ENCODE measurements at regions not wholly inside any gene's neighbourhood (a gene's known extent, or its start where the extent isn't known, plus 50 kb on each side); places are given as distances from the start of the nearest gene placed in this dataset.

- no peak overlapping the region for H4K8ac ChIP-seq (ENCODE audit: extremely low read depth, insufficient read depth, low read length)
- H3K79me1 ChIP-seq (ENCODE audit: low read depth, low read length): no peaks in the 10 kb centered on the region
- H2BK15ac ChIP-seq (ENCODE audit: low read length): no peak overlapping the region
- H3K18ac ChIP-seq (ENCODE audit: extremely low read depth, low read length): no peak overlapping the region
- H3K56ac ChIP-seq (replicated peaks; ENCODE audit: insufficient read length, low read depth, low read length): no peak overlapping the region
- H2BK12ac ChIP-seq (ENCODE audit: low read depth, low read length): no peak overlapping the region
- no peak for FAIRE-seq
- no peak overlapping the region for H2AFZ ChIP-seq (ENCODE audit: low read length)
- H4K91ac ChIP-seq (replicated peaks; ENCODE audit: insufficient read length, low read length): no peak overlapping the region
- no peaks in the 10 kb centered on the region for H3K9me3 ChIP-seq (ENCODE audit: insufficient read depth in 2 of 2, low read depth in 1 of 2, low read length in 1 of 2)
- POLR2A ChIA-PET (ENCODE audit: partially characterized antibody): no interaction called here
- no peaks in the 10 kb centered on the region; a peak in 2 of 7 replicates for H3K4me1 ChIP-seq (replicated peaks in 1 of 4; ENCODE audit: control insufficient read depth in 3 of 4, insufficient read depth in 4 of 4, low read length in 3 of 4)
- DNase-seq (ENCODE audit: low read depth in 1 of 2, low spot score in 2 of 2): no peak
- no peaks in the 10 kb centered on the region for H3K27me3 ChIP-seq (replicated peaks in 1 of 4; ENCODE audit: control insufficient read depth in 3 of 4, extremely low read depth in 1 of 4, insufficient read depth in 3 of 4, low read length in 3 of 4)
- H3K4me2 ChIP-seq (ENCODE audit: insufficient read depth in 1 of 2, low read depth in 2 of 2, low read length in 2 of 2): no peak overlapping the region
- H4K20me1 ChIP-seq (replicated peaks in 1 of 2; ENCODE audit: control insufficient read depth in 1 of 2, insufficient read depth in 2 of 2, low read length in 2 of 2): no peaks in the 10 kb centered on the region
- H3K27ac ChIP-seq (ENCODE audit: low read depth, low read length): no peak overlapping the region
- no peak overlapping the region for H2BK5ac ChIP-seq (ENCODE audit: low read depth, low read length)
- no peak overlapping the region for H2BK20ac ChIP-seq (ENCODE audit: low read length)
- no peaks in the 10 kb centered on the region for H3K36me3 ChIP-seq (ENCODE audit: control insufficient read depth in 2 of 4, insufficient read depth in 4 of 4, low read length in 3 of 4)
- no peak overlapping the region for H2BK120ac ChIP-seq (replicated peaks; ENCODE audit: low read depth, low read length)
- no peak overlapping the region for H3K14ac ChIP-seq (ENCODE audit: insufficient read length)
- no peak overlapping the region for H2AK5ac ChIP-seq (ENCODE audit: low read depth, low read length)
- H3K79me2 ChIP-seq (ENCODE audit: control insufficient read depth in 1 of 2, insufficient read depth in 2 of 2, low read length in 2 of 2): no peaks in the 10 kb centered on the region
- no peak overlapping the region for H3K9ac ChIP-seq (replicated peaks in 1 of 4; ENCODE audit: extremely low read depth in 1 of 4, low read depth in 3 of 4, low read length in 3 of 4)
- H3K4me3 ChIP-seq (ENCODE audit: extremely low read depth in 1 of 4, insufficient read depth in 2 of 4, low read depth in 3 of 4, low read length in 4 of 4): no peak overlapping the region
- no peak overlapping the region for H3K23ac ChIP-seq (ENCODE audit: insufficient read length)
- H4K5ac ChIP-seq (ENCODE audit: insufficient read length, low read depth, low read length): no peak overlapping the region
- H3K4ac ChIP-seq (replicated peaks; ENCODE audit: insufficient read length, low read depth, low read length): no peak overlapping the region
- CTCF ChIA-PET (ENCODE audit: partially characterized antibody): no interaction called here
- WGBS, 2 experiments (ENCODE audit: extremely low coverage in 1 of 2, insufficient coverage in 1 of 2, insufficient read length in 1 of 2, insufficient replicate concordance in 2 of 2, low coverage in 1 of 2, low lambda C conversion rate in 2 of 2, missing lambda C conversion rate in 1 of 2): 100% methylated on average over 1 of the region's 1 CpG; no CpG with 5 or more reads in 1 of the 2 experiments
- H3K23me2 ChIP-seq (ENCODE audit: low read depth, low read length): no peaks in the 10 kb centered on the region
- no peak for TF ChIP-seq KDM5A (IDR thresholded peaks at IDR 0.05; ENCODE audit: low read length)
- TF ChIP-seq CEBPB (IDR thresholded peaks at IDR 0.05; ENCODE audit: low read depth, low read length): no peak
- TF ChIP-seq SRF (IDR thresholded peaks at IDR 0.05; ENCODE audit: low read depth, low read length): no peak
- TF ChIP-seq CHD1 (IDR thresholded peaks at IDR 0.05; ENCODE audit: low read depth, low read length): no peak
- TF ChIP-seq HDAC2 (IDR thresholded peaks at IDR 0.05; ENCODE audit: borderline replicate concordance in 1 of 2, low read depth in 2 of 2, low read length in 2 of 2): no peak
- no peak for TF ChIP-seq USF2 (IDR thresholded peaks at IDR 0.05; ENCODE audit: low read length)
- TF ChIP-seq GTF2F1 (IDR thresholded peaks at IDR 0.05; ENCODE audit: borderline replicate concordance, low read depth, low read length): no peak
- TF ChIP-seq CTCF (IDR thresholded peaks at IDR 0.05; ENCODE audit: control extremely low read depth in 1 of 3, insufficient read depth in 1 of 3, low read depth in 1 of 3, low read length in 3 of 3): no peak
- TF ChIP-seq POU5F1 (IDR thresholded peaks at IDR 0.05; ENCODE audit: low read depth, low read length): no peak
- no peak for TF ChIP-seq CHD2 (IDR thresholded peaks at IDR 0.05; ENCODE audit: low read length)
- no peak for TF ChIP-seq JUND (IDR thresholded peaks at IDR 0.05; ENCODE audit: low read length)
- no peak for TF ChIP-seq EZH2 (IDR thresholded peaks at IDR 0.05; ENCODE audit: low read depth, low read length, severe bottlenecking)
Measured at GRCh38 chr6:145272246-145272645, 463.1 kb downstream of the EPM2A start.

Data from H1 (cell line).